Neural crest cell (in vitro differentiated cells): ENCODE measurements at regions not wholly inside any gene's neighbourhood (a gene's known extent, or its start where the extent isn't known, plus 50 kb on each side); places are given as distances from the start of the nearest gene placed in this dataset.

Experiments used
- DNase-seq: peaks from one replicate; pipeline ENCODE4 v3.0.0; 2021; ENCODE audit warnings: low read depth, mixed read lengths, low spot score
- H3K27ac Mint-ChIP-seq: one replicate; pipeline ENCODE4 v1.8.0; 2021; ENCODE audit warnings: mild to moderate bottlenecking, mixed read lengths; ENCODE audit not compliant: unreplicated experiment
- H3K27me3 Mint-ChIP-seq: 2 replicates; pipeline ENCODE4 v1.8.0; 2021; ENCODE audit warnings: low read depth, mild to moderate bottlenecking, mixed read lengths
- H3K36me3 Mint-ChIP-seq: 2 replicates; pipeline ENCODE4 v1.8.0; 2021; ENCODE audit warnings: low read depth, mild to moderate bottlenecking, mixed read lengths
- H3K4me1 Mint-ChIP-seq: 2 replicates; pipeline ENCODE4 v1.8.0; 2021; ENCODE audit warnings: mixed read lengths
- H3K4me3 Mint-ChIP-seq: one replicate; pipeline ENCODE4 v1.8.0; 2021; ENCODE audit warnings: mild to moderate bottlenecking, mixed read lengths
- H3K9me3 Mint-ChIP-seq: 2 replicates; pipeline ENCODE4 v1.8.0; 2021; ENCODE audit warnings: mixed read lengths
- CTCF ChIP-seq: fragments of 200-600 bp; sonication (generic); conservative IDR thresholded peaks from 2 replicates; pipeline ENCODE4 v1.5.0; 2021; ENCODE audit warnings: antibody characterized with exemption, mild to moderate bottlenecking

- Mint-ChIP-seq H3K27ac (no peak overlapping the region), H3K36me3 (no peaks in the 10 kb centered on the region)
Observed at GRCh38 chr18:66346833-66347588, 256.9 kb downstream of the CDH19 start.

GRCh38 chr18:66344227-66344626, 259.7 kb downstream of the CDH19 start:
- no peak for DNase-seq
- Mint-ChIP-seq H3K9me3 (no peaks in the 10 kb centered on the region), H3K4me3 (no peak overlapping the region), H3K27ac (no peak overlapping the region), H3K27me3 (no peaks in the 10 kb centered on the region), H3K36me3 (no peaks in the 10 kb centered on the region), H3K4me1 (peaks cover 6% of the 10 kb centered on the region)
- no peak for TF ChIP-seq CTCF

More at GRCh38 chr18:66346833-66347588, 256.9 kb downstream of the CDH19 start:
- Mint-ChIP-seq H3K27me3 (no peaks in the 10 kb centered on the region), H3K9me3 (no peaks in the 10 kb centered on the region), H3K4me3 (no peak overlapping the region), H3K4me1 (peaks cover 6% of the 10 kb centered on the region)
- no peak for TF ChIP-seq CTCF
- DNase-seq: no peak

- no peaks in the 10 kb centered on the region for H3K27me3 Mint-ChIP-seq
- no peak for TF ChIP-seq CTCF
- H3K9me3 Mint-ChIP-seq: no peaks in the 10 kb centered on the region
- H3K27ac Mint-ChIP-seq: no peak overlapping the region
- H3K36me3 Mint-ChIP-seq: no peaks in the 10 kb centered on the region
- peaks cover 6% of the 10 kb centered on the region for H3K4me1 Mint-ChIP-seq
- no peak overlapping the region for H3K4me3 Mint-ChIP-seq
- DNase-seq: no peak
Observed at GRCh38 chr18:66342577-66342976, 261.3 kb downstream of the CDH19 start.

GRCh38 chr18:66334534-66334933, 269.4 kb downstream of the CDH19 start:
- no peak for TF ChIP-seq CTCF
- H3K4me3 Mint-ChIP-seq: no peak overlapping the region
- H3K36me3 Mint-ChIP-seq: no peaks in the 10 kb centered on the region
- DNase-seq: no peak
- H3K27me3 Mint-ChIP-seq: no peaks in the 10 kb centered on the region
- peaks cover 2% of the 10 kb centered on the region for H3K9me3 Mint-ChIP-seq
- no peak overlapping the region for H3K27ac Mint-ChIP-seq
- H3K4me1 Mint-ChIP-seq: no peaks in the 10 kb centered on the region

- no peak overlapping the region for H3K4me3 Mint-ChIP-seq
- H3K27me3 Mint-ChIP-seq: no peaks in the 10 kb centered on the region
- DNase-seq: no peak
- H3K9me3 Mint-ChIP-seq: no peaks in the 10 kb centered on the region
- H3K4me1 Mint-ChIP-seq: no peaks in the 10 kb centered on the region
- H3K36me3 Mint-ChIP-seq: no peaks in the 10 kb centered on the region
- H3K27ac Mint-ChIP-seq: no peak overlapping the region
- TF ChIP-seq CTCF: no peak
Observed at GRCh38 chr18:66329716-66330115, 274.2 kb downstream of the CDH19 start.
